Neuronal stem cell (in vitro differentiated cells): ENCODE measurements at regions not wholly inside any gene's neighbourhood (a gene's known extent, or its start where the extent isn't known, plus 50 kb on each side); places are given as distances from the start of the nearest gene placed in this dataset.
"Not testable (repeated sequence)": the region's sequence is repeated elsewhere in the genome, so short reads cannot be mapped to it uniquely, and the experiment has no call there.

ENCODE experiments used
- DNase-seq: peaks from one replicate; pipeline ENCODE4 v3.0.0-alpha.2; 2013; ENCODE audit warnings: low spot score
- H2AFZ ChIP-seq: one replicate; pipeline ENCODE4 v1.6.1; 2013; ENCODE audit warnings: mild to moderate bottlenecking, low read length, inconsistent platforms
- H2AK5ac ChIP-seq: 2 replicates; pipeline ENCODE4 v1.6.1; 2013; ENCODE audit warnings: low read depth, mild to moderate bottlenecking, inconsistent platforms, low read length, moderate library complexity, mixed read lengths
- H2BK120ac ChIP-seq: 2 replicates; pipeline ENCODE4 v1.6.1; 2013; ENCODE audit warnings: low read depth, mild to moderate bottlenecking, inconsistent platforms, low read length, moderate library complexity, mixed read lengths
- H2BK12ac ChIP-seq: one replicate; pipeline ENCODE4 v1.6.1; 2013; ENCODE audit warnings: low read length, inconsistent platforms
- H2BK15ac ChIP-seq: 2 replicates; pipeline ENCODE4 v1.6.1; 2013; ENCODE audit warnings: mild to moderate bottlenecking, low read length, inconsistent platforms, mixed read lengths
- H2BK5ac ChIP-seq: one replicate; pipeline ENCODE4 v1.6.1; 2013; ENCODE audit warnings: inconsistent platforms, mild to moderate bottlenecking, low read length, moderate library complexity
- H3K14ac ChIP-seq: one replicate; pipeline ENCODE4 v1.6.1; 2013; ENCODE audit warnings: low read length, inconsistent platforms
- H3K18ac ChIP-seq: 2 replicates; pipeline ENCODE4 v1.6.1; 2013; ENCODE audit warnings: low read length, inconsistent platforms
- H3K23ac ChIP-seq: 2 replicates; pipeline ENCODE4 v1.6.1; 2013; ENCODE audit warnings: low read depth, mild to moderate bottlenecking, mixed read lengths, low read length, inconsistent platforms; ENCODE audit not compliant: poor library complexity
- H3K27ac ChIP-seq: replicated peaks from 3 replicates; pipeline ENCODE4 v1.5.1; 2013; ENCODE audit warnings: low read length, inconsistent platforms
- H3K27me3 ChIP-seq, 3 experiments: 2 replicates each; pipeline ENCODE4 v1.6.1; 2013; ENCODE audit warnings: low read length in 3 of 3, mild to moderate bottlenecking in 2 of 3, inconsistent platforms in 1 of 3, low read depth in 1 of 3, mixed read lengths in 1 of 3, moderate library complexity in 1 of 3; ENCODE audit not compliant: control insufficient read depth in 3 of 3, insufficient read depth in 3 of 3
- H3K36me3 ChIP-seq, 2 donors: replicated peaks in 1 of 2; 2 replicates each; pipeline ENCODE4 v1.6.1; 2013; ENCODE audit warnings: low read length in 2 of 2; ENCODE audit not compliant: control insufficient read depth in 2 of 2, insufficient read depth in 2 of 2
- H3K4ac ChIP-seq: 2 replicates; pipeline ENCODE4 v1.6.1; 2013; ENCODE audit warnings: inconsistent platforms, mild to moderate bottlenecking, low read length, moderate library complexity
- H3K4me1 ChIP-seq, 2 donors: 1 replicate in 1 of 2; 2 replicates in 1 of 2; pipeline ENCODE4 v1.6.1; 2013; ENCODE audit warnings: low read length in 2 of 2, low read depth in 1 of 2; ENCODE audit not compliant: control insufficient read depth in 2 of 2, insufficient read depth in 1 of 2
- H3K4me2 ChIP-seq: one replicate; pipeline ENCODE4 v1.6.1; 2013; ENCODE audit warnings: mild to moderate bottlenecking, low read length, inconsistent platforms; ENCODE audit not compliant: insufficient read depth, poor library complexity, severe bottlenecking
- H3K4me3 ChIP-seq, 2 donors: 2 replicates each; pipeline ENCODE4 v1.5.1; 2013; ENCODE audit warnings: low read length in 2 of 2, mild to moderate bottlenecking in 2 of 2, inconsistent platforms in 1 of 2, moderate library complexity in 1 of 2
- H3K79me1 ChIP-seq: one replicate; pipeline ENCODE4 v1.6.1; 2013; ENCODE audit warnings: low read depth, mild to moderate bottlenecking, inconsistent platforms, low read length, moderate library complexity
- H3K9ac ChIP-seq: one replicate; pipeline ENCODE4 v1.6.1; 2013; ENCODE audit warnings: mild to moderate bottlenecking, low read depth, low read length, inconsistent platforms; ENCODE audit not compliant: poor library complexity
- H3K9me3 ChIP-seq, 2 donors: replicated peaks in 1 of 2; 2 replicates each; pipeline versions ENCODE3 to v1.6.1; 2013; ENCODE audit warnings: low read length in 2 of 2, mild to moderate bottlenecking in 2 of 2, inconsistent platforms in 1 of 2, low read depth in 1 of 2, mixed read lengths in 1 of 2, moderate library complexity in 1 of 2; ENCODE audit not compliant: control insufficient read depth in 2 of 2, insufficient read depth in 1 of 2
- H4K8ac ChIP-seq: one replicate; pipeline ENCODE4 v1.6.1; 2013; ENCODE audit warnings: low read depth, mild to moderate bottlenecking, inconsistent platforms, low read length, moderate library complexity
- H4K91ac ChIP-seq: one replicate; pipeline ENCODE4 v1.6.1; 2013; ENCODE audit warnings: low read length, low read depth, mild to moderate bottlenecking, inconsistent platforms; ENCODE audit not compliant: poor library complexity
- WGBS, 2 donors: extraction: QIAGEN DNeasy Blood & Tissue Kit; methylation state at CpG; one replicate each; pipeline ENCODE4 v1.1.7; 2013; ENCODE audit warnings: missing lambda C conversion rate in 2 of 2, mixed read lengths in 1 of 2; ENCODE audit not compliant: insufficient read length in 2 of 2, insufficient replicate concordance in 1 of 2; ENCODE audit errors: extremely low coverage in 2 of 2; 5-methylcytosine and 5-hydroxymethylcytosine counted together

- no peak overlapping the region for H3K4me3 ChIP-seq
- H4K8ac ChIP-seq = no peak overlapping the region
- H3K4ac ChIP-seq = no peak overlapping the region
- no peak overlapping the region for H2AK5ac ChIP-seq
- no peaks in the 10 kb centered on the region for H3K27me3 ChIP-seq
- H3K14ac ChIP-seq = no peak overlapping the region
- H4K91ac ChIP-seq = no peak overlapping the region
- no peaks in the 10 kb centered on the region for H3K36me3 ChIP-seq
- H2AFZ ChIP-seq = no peak overlapping the region
- no CpG with 5 or more reads among the region's 7 CpGs for WGBS, 2 donors
- no peaks in the 10 kb centered on the region for H3K79me1 ChIP-seq
- H2BK120ac ChIP-seq = no peak overlapping the region
- H3K27ac ChIP-seq = no peak overlapping the region
- H3K9me3 ChIP-seq = no peaks in the 10 kb centered on the region
- DNase-seq = no peak
- no peak overlapping the region for H2BK12ac ChIP-seq
- no peak overlapping the region for H3K18ac ChIP-seq
- H3K23ac ChIP-seq = no peak overlapping the region
- H2BK15ac ChIP-seq = no peak overlapping the region
- no peak overlapping the region for H3K9ac ChIP-seq
- no peak overlapping the region for H2BK5ac ChIP-seq
- no peaks in the 10 kb centered on the region for H3K4me1 ChIP-seq
- no peak overlapping the region for H3K4me2 ChIP-seq
These were observed 420.8 kb upstream of the DIPK2B start for GRCh38 chrX:45621376-45622041.

- Histone ChIP-seq H2BK15ac (no peak overlapping the region), H4K91ac (no peak overlapping the region), H2BK5ac (no peak overlapping the region), H3K9ac (no peak overlapping the region), H3K18ac (no peak overlapping the region), H2BK120ac (no peak overlapping the region), H3K14ac (no peak overlapping the region), H3K4me1 (no peaks in the 10 kb centered on the region), H2AK5ac (no peak overlapping the region), H2AFZ (no peak overlapping the region), H3K4me2 (no peak overlapping the region), H2BK12ac (no peak overlapping the region), H3K79me1 (no peaks in the 10 kb centered on the region), H3K27me3 (no peaks in the 10 kb centered on the region), H4K8ac (no peak overlapping the region), H3K36me3 (no peaks in the 10 kb centered on the region), H3K4ac (no peak overlapping the region), H3K23ac (no peak overlapping the region), H3K9me3 (no peaks in the 10 kb centered on the region), H3K4me3 (no peak overlapping the region), H3K27ac (no peak overlapping the region)
- no peak for DNase-seq
- no CpG with 5 or more reads among the region's 2 CpGs for WGBS, 2 donors
These were observed 418.6 kb upstream of the DIPK2B start for GRCh38 chrX:45619290-45619689.

- H2BK12ac ChIP-seq, DNase-seq, H3K18ac ChIP-seq, H3K9me3 ChIP-seq, H2BK120ac ChIP-seq, H3K79me1 ChIP-seq, H3K9ac ChIP-seq, H4K8ac ChIP-seq, H3K36me3 ChIP-seq, H2BK15ac ChIP-seq, H3K14ac ChIP-seq, H3K4me2 ChIP-seq, H3K4ac ChIP-seq, H3K27me3 ChIP-seq, H3K4me1 ChIP-seq, H3K27ac ChIP-seq, H3K23ac ChIP-seq, H3K4me3 ChIP-seq, H2BK5ac ChIP-seq, H4K91ac ChIP-seq, H2AK5ac ChIP-seq, H2AFZ ChIP-seq: not testable (repeated sequence)
- WGBS, 2 donors = no CpG with 5 or more reads among the region's 8 CpGs
These were observed 414.9 kb upstream of the DIPK2B start for GRCh38 chrX:45615591-45615990.

- H2AFZ ChIP-seq = no peak overlapping the region
- H3K4me1 ChIP-seq = no peaks in the 10 kb centered on the region
- H3K27me3 ChIP-seq = no peaks in the 10 kb centered on the region
- no peak for DNase-seq
- no peak overlapping the region for H3K27ac ChIP-seq
- H3K23ac ChIP-seq = no peak overlapping the region
- WGBS, 2 donors = no CpG with 5 or more reads among the region's 2 CpGs
- no peak overlapping the region for H2BK15ac ChIP-seq
- H4K91ac ChIP-seq = no peak overlapping the region
- H3K4ac ChIP-seq = no peak overlapping the region
- no peak overlapping the region for H3K18ac ChIP-seq
- H3K14ac ChIP-seq = no peak overlapping the region
- H3K79me1 ChIP-seq = no peaks in the 10 kb centered on the region
- H2BK5ac ChIP-seq = no peak overlapping the region
- no peak overlapping the region for H2BK120ac ChIP-seq
- no peak overlapping the region for H3K4me2 ChIP-seq
- no peak overlapping the region for H3K9ac ChIP-seq
- no peak overlapping the region for H4K8ac ChIP-seq
- H2BK12ac ChIP-seq = no peak overlapping the region
- H3K9me3 ChIP-seq = no peaks in the 10 kb centered on the region
- H3K4me3 ChIP-seq = no peak overlapping the region
- no peak overlapping the region for H2AK5ac ChIP-seq
- no peaks in the 10 kb centered on the region for H3K36me3 ChIP-seq
These were observed 414.2 kb upstream of the DIPK2B start for GRCh38 chrX:45614853-45615252.
